ENCODE measurements at regions not wholly inside any gene's neighbourhood (a gene's known extent, or its start where the extent isn't known, plus 50 kb on each side); places are given as distances from the start of the nearest gene placed in this dataset.

DNA sequence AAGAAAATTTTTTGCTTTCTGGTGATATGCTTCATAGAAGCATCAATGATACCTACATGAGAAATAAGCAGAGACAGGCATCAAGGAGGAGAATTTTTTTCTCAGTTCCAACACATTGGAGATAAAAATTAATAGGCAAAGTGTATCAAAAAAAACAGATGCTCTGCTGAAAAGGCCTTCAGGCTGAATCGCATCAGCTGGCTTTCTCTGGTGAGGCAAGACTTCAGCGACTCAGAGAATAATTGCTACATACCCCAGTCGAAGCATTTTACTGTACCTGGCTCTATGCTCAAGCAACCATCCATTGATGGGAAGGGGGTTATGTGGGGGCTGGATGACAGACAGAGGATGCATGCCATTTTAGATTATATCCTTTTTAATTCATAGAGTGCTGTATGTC lies 415.1 kb downstream of the TFAP2A start:
- DNase-seq (ENCODE audit: low read depth in 1 of 2, low spot score in 1 of 2): no peak
- in situ Hi-C loops (cut with HindIII; ENCODE audit: low pct_unique_long_range_greater_than_20kb, low sequenced_read_pairs): no loop called here
- TF ChIP-seq JUND (IDR thresholded peaks at IDR 0.05; ENCODE audit: low read depth): no peak

DNA sequence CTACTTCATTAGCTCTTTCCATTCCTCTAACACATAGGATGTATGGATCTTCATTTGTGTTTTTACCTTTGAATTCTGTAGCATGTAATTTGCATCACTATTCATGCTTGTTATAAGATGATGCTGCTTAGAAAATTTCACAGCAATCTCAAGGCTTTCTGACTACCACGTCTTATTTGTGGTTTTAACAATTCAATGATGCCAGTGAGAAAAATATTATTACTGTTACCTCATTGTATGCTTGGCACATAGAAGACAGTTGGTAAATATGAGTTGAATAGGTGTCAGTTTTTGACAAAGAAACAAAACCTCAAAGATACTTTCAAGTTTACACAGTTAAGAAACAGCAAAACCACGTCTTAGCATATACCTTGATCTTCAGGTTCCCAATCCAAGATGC lies 428.6 kb downstream of the TFAP2A start:
- TF ChIP-seq JUND (IDR thresholded peaks at IDR 0.05; ENCODE audit: low read depth): no peak
- DNase-seq (ENCODE audit: low read depth in 1 of 2, low spot score in 1 of 2): no peak
- in situ Hi-C loops (cut with HindIII; ENCODE audit: low pct_unique_long_range_greater_than_20kb, low sequenced_read_pairs): no loop called here

DNA sequence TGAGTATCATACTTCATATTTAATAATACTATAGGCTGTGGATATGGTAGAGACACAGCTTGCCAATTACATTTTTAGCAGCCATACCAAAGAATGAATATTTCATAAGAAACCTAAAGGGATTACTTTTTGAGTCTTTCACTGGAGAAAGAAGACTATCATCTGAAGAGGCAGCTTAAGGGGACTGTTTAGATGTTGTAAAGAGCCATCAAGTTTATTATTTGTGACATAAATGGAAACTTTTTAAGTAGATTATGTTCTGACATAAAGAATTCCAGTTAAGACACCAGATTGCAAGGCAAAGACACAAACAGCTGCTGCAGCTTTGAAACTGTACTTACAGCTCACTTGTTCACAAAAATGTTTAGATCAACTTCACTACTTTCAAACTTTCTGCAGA lies 429.4 kb downstream of the TFAP2A start:
- in situ Hi-C loops (cut with HindIII; ENCODE audit: low pct_unique_long_range_greater_than_20kb, low sequenced_read_pairs): no loop called here
- no peak for DNase-seq (ENCODE audit: low read depth in 1 of 2, low spot score in 1 of 2)
- no peak for TF ChIP-seq JUND (IDR thresholded peaks at IDR 0.05; ENCODE audit: low read depth)

DNA sequence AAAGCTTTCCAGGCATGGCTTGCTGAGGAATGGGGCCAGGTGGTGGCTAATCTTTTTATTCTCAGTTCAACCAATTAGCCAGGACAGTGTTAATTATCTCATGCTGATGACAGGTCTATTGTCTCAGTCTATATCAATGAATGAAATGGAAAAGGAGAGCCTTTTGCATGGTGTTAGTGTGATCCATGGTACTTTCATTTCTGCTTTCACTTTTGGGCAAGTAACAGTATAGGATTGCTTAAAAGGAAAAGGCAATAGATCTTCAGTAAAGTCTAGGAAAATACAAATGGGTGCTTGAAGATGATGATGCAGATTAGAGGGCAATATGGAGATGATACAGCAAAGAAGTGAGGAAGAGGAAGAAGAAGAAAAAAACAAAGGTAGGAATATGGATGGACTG lies 430.3 kb downstream of the TFAP2A start:
- no peak for TF ChIP-seq JUND (IDR thresholded peaks at IDR 0.05; ENCODE audit: low read depth)
- in situ Hi-C loops (cut with HindIII; ENCODE audit: low pct_unique_long_range_greater_than_20kb, low sequenced_read_pairs): no loop called here
- no peak for DNase-seq (ENCODE audit: low read depth in 1 of 2, low spot score in 1 of 2)

DNA sequence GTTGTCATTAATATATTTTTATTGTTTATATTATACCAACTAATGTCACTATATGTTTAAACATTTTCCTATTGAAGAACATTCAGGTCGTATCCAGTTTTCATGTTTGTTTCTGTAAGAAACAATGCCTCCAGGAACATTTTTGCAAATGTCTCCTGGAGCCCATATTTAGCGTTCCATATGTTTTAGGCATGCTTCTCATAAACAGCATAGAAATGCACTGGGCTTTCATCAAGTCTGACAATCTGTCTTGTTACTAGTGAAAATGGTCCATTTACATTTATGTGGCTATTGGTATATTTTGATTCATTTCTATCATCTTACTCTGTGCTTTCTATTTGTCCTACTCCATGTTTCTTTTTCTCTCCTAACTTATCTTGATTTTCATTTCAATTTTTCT lies 431.7 kb downstream of the TFAP2A start:
- no peak for TF ChIP-seq JUND (IDR thresholded peaks at IDR 0.05; ENCODE audit: low read depth)
- in situ Hi-C loops (cut with HindIII; ENCODE audit: low pct_unique_long_range_greater_than_20kb, low sequenced_read_pairs): no loop called here
- no peak for DNase-seq (ENCODE audit: low read depth in 1 of 2, low spot score in 1 of 2)

DNA sequence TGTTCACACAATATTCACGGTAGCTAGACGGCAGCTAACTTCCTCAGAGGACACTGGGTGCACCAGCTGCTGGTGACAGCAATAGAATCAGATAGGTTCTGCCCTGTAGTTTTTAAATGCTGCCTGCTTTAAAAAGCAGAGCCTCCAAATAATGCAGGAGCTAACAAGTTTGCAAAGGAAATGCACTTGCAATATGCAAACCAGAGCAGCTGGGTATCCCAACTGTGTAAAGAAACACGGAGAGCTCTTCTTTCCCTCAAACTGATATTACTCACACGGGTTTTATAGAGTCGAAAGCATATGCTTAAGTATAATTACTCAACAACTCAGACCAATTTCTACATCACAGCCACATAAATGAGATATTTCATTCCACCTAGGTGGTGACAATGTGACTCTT lies 432.7 kb downstream of the TFAP2A start:
- in situ Hi-C loops (cut with HindIII; ENCODE audit: low pct_unique_long_range_greater_than_20kb, low sequenced_read_pairs): no loop called here
- no peak for TF ChIP-seq JUND (IDR thresholded peaks at IDR 0.05; ENCODE audit: low read depth)
- DNase-seq (ENCODE audit: low read depth in 1 of 2, low spot score in 1 of 2): no peak

DNA sequence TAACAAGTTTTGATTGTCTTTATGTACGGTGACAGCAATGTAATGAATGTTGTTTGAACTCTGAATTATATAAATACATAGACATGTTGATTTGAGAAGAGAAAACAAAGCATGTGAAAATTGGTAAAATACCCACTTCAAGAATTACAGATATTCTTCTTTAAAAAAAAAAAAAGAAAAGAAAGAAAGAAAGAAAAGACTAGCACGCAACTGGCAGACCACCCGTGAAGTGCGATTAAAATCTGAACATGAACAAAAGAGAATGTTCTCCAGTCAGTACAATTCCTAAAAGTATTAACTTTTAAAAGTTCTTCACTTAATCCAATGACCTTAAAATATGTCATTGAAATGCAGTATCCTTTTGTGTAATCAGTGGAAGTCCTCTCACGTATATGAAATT lies 434.9 kb downstream of the TFAP2A start:
- no peak for DNase-seq (ENCODE audit: low read depth in 1 of 2, low spot score in 1 of 2)
- in situ Hi-C loops (cut with HindIII; ENCODE audit: low pct_unique_long_range_greater_than_20kb, low sequenced_read_pairs): no loop called here
- TF ChIP-seq JUND (IDR thresholded peaks at IDR 0.05; ENCODE audit: low read depth): no peak

DNA sequence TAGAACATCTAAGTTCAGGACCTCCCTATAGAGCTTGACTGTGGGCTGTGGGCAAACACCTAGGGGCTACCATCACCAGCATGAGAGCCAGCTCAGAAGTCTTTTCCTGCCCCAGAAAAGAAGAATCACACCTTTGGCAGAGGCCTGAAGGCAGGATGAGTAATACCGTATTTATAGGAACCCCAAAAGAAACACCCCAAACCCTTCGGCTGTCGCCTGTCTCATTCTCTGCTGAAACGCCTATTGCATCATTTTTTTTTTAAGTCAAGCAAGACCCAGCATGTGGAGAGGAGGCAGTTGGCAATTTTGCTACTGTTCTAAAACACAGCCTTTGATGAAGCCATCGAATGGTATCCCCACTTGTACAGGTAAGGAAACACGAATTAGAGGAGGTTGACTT lies 436.4 kb downstream of the TFAP2A start:
- no peak for TF ChIP-seq JUND (IDR thresholded peaks at IDR 0.05; ENCODE audit: low read depth)
- no peak for DNase-seq (ENCODE audit: low read depth in 1 of 2, low spot score in 1 of 2)
- in situ Hi-C loops (cut with HindIII; ENCODE audit: low pct_unique_long_range_greater_than_20kb, low sequenced_read_pairs): no loop called here

DNA sequence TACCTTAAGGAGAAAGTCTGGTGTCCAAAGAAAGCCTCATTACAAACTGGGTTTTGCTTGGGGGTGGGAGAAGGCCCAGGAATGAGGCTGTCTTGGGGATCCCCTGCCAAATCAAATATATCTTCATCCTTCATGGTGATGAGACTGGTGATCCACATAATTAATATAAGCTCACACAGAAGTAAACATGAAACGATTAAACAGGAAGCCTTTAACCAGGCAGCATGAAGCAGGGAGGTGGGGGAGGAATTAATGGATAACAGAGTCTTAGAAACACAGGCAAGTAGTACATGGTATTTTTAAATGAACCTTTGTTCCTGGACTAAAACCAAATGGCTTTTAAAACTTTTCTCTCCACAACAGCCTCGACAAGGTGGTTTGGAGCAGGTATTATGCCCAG lies 437.5 kb downstream of the TFAP2A start:
- in situ Hi-C loops (cut with HindIII; ENCODE audit: low pct_unique_long_range_greater_than_20kb, low sequenced_read_pairs): no loop called here
- no peak for TF ChIP-seq JUND (IDR thresholded peaks at IDR 0.05; ENCODE audit: low read depth)
- DNase-seq (ENCODE audit: low read depth in 1 of 2, low spot score in 1 of 2): no peak

DNA sequence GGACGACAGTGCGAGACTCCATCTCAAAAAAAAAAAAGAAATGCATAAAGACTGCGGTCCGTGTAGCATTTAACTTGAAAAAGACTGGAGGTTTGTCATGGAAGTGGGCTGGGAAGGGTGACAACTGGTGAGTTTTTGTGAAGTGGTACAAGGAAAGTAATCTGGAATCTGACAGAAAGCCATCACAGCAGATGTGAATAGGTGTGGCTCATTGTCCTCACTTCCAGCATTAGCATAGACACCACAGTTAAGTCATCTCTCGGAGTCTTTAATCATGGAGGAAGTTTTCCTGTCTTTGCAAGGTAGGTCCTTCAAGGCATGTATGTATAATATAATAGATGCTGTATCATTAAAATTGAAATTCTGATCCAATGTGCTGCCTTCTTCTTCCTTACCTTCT lies 453.2 kb downstream of the TFAP2A start:
- no peak for DNase-seq (ENCODE audit: low read depth in 1 of 2, low spot score in 1 of 2)
- in situ Hi-C loops (cut with HindIII; ENCODE audit: low pct_unique_long_range_greater_than_20kb, low sequenced_read_pairs): no loop called here
- TF ChIP-seq JUND (IDR thresholded peaks at IDR 0.05; ENCODE audit: low read depth): no peak

DNA sequence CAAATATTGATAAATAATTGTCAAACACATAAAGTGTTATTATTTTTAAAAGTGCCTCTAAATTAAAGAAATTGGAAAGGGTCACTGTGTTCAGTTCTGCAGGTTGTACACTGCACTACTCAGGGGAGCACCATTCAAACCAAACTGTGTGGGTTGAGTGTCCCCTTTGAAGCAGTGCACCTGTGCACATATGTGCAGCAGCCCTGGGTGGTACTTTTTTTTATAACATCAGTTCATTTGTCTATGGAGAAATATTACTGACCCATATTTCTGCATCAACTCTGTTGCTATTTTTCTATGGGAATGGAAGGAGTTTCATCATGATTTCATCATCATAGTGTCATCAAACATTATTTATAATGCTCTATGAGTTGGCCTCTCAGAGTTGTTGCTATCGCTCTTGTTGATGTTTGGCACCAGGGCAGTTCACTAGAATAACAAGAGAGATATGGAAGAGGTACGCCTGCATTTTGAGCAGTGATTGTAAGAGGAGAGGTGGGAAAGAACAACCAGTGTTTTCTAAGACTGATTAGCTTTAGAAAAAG lies 457.6 kb downstream of the TFAP2A start:
- no peak for TF ChIP-seq JUND (IDR thresholded peaks at IDR 0.05; ENCODE audit: low read depth)
- no peak for DNase-seq (ENCODE audit: low read depth in 1 of 2, low spot score in 1 of 2)
- in situ Hi-C loops (cut with HindIII; ENCODE audit: low pct_unique_long_range_greater_than_20kb, low sequenced_read_pairs): no loop called here

DNA sequence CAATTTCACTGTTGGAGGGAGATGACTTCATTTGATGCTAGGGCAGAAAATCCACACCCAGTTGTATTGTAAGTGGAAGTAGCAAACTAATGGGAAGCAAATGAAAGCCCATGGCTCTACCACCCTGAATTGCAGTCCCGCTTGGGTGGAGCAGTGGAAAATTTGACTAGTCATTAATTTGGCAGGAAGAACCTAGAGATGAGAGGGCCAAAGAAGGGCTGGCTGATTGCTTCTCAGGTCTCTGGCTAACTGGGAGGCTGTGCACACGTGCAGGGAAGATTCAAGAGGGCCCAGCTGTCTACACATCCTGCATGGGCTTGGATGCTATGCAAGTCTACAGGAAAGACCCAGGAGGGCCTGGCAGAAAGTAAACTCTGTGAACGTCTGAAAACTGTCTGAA lies 466.2 kb downstream of the TFAP2A start:
- in situ Hi-C loops (cut with HindIII; ENCODE audit: low pct_unique_long_range_greater_than_20kb, low sequenced_read_pairs): no loop called here
- no peak for DNase-seq (ENCODE audit: low read depth in 1 of 2, low spot score in 1 of 2)

DNA sequence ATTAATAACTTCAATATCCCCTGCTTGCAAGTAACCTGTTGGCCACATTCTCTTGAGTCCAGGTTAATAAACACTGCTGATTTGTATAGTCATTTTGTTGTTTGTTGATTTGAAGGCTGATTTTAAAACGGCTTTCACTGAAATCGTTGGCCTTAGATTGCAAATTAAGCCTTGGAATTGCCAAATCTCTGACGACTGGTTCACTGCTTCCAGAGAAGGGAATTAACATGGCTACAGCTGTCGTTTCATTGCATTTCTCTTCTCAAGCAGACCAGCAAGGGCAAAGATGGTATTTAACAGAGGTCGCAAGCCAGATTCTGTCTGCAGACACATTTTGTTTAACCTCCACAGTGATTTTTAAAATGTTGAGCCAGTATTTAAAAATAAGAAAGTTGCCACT lies 470.9 kb downstream of the TFAP2A start:
- no peak for DNase-seq (ENCODE audit: low read depth in 1 of 2, low spot score in 1 of 2)
- no peak for TF ChIP-seq JUND (IDR thresholded peaks at IDR 0.05; ENCODE audit: low read depth)
- in situ Hi-C loops (cut with HindIII; ENCODE audit: low pct_unique_long_range_greater_than_20kb, low sequenced_read_pairs): no loop called here

More for the DNA sequence above, 466.2 kb downstream of the TFAP2A start:
- TF ChIP-seq JUND (IDR thresholded peaks at IDR 0.05; ENCODE audit: low read depth): no peak

DNA sequence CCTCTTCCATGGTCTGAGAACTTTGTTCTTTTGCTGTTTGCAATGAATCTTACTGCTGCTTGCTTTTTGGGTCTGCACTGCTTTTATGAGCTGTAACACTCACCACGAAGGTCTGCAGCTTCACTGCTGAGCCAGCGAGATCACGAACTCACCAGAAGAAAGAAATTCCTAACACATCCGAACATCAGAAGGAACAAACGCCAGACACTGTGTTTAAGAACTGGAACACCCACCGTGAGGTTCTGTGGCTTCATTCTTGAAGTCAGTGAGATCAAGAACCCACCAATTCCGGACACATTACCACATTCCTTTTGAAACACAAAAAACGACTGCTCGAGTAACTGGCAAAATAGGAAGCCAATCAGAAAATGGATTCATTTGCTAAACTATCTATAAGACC lies 471.8 kb downstream of the TFAP2A start:
- TF ChIP-seq JUND (IDR thresholded peaks at IDR 0.05; ENCODE audit: low read depth): no peak
- in situ Hi-C loops (cut with HindIII; ENCODE audit: low pct_unique_long_range_greater_than_20kb, low sequenced_read_pairs): no loop called here
- DNase-seq (ENCODE audit: low read depth in 1 of 2, low spot score in 1 of 2): no peak

Measured in T47D (cell line).